ENCODE measurements at regions not wholly inside any gene's neighbourhood (a gene's known extent, or its start where the extent isn't known, plus 50 kb on each side); places are given as distances from the start of the nearest gene placed in this dataset.
"Not testable (repeated sequence)": the region's sequence is repeated elsewhere in the genome, so short reads cannot be mapped to it uniquely, and the experiment has no call there.

DNA sequence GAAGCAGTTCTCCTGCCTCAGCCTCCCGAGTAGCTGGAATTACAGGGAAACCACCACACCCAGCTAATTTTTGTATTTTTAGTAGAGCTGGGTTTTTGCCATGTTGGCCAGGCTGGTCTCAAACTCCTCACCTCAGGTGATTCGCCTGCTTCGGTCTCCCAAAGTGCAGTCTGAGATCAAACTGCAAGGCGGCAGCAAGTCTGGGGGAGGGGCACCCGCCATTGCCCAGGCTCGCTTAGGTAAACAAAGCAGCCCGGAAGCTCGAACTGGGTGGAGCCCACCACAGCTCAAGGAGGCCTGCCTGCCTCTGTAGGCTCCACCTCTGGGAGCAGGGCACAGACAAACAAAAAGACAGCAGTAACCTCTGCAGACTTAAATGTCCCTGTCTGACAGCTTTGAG, 725.2 kb upstream of the ANKRD30A start:
- ATAC-seq (ENCODE audit: low read depth in 2 of 2); H3K4me1 Mint-ChIP-seq: not testable (repeated sequence)

DNA sequence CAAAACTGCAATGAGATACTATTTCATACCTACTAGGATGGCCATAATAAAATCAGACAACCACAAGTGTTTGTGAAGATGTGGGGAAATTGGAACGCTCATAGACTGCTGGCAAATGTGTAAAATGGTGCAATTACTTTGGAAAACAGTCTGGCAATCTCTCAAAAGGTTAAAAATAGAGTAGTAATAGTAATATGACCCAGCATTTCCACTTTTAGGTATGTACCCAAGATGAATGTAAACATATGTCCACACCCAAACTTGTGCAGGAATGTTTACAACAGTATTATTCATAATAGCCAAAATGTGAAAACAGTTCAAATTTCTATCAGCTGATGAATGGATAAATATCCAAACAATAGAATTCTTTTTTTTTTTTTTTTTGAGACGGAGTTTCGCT, 731.6 kb upstream of the ANKRD30A start:
- no peak overlapping the region for H3K4me3 ChIP-seq (ENCODE audit: low read depth, low read length)
- H3K9me3 ChIP-seq (ENCODE audit: control insufficient read depth in 2 of 2, low read length in 2 of 2): peaks cover 0 to 2% of the 10 kb centered on the region in 2 experiments
- no peaks in the 10 kb centered on the region for H3K4me1 ChIP-seq (ENCODE audit: control insufficient read depth, insufficient read depth, low read length, poor library complexity, severe bottlenecking)
- Mint-ChIP-seq H3K4me3 (no peak overlapping the region), H3K27ac (no peak overlapping the region), H3K9me3 (peaks cover 5 to 22% (median 14%) of the 10 kb centered on the region in 7 donors), H3K4me1 (no peaks in the 10 kb centered on the region), H3K27me3 (no peaks in the 10 kb centered on the region), H3K36me3 (no peaks in the 10 kb centered on the region)
- no peak overlapping the region for H3K27ac ChIP-seq (ENCODE audit: insufficient read depth, low read length, poor library complexity, severe bottlenecking)
- DNase-seq: no peak
- no peak for ATAC-seq (ENCODE audit: low read depth in 2 of 2)
- no peaks in the 10 kb centered on the region for H3K27me3 ChIP-seq (ENCODE audit: control insufficient read depth, insufficient read depth, low read length)
- no peaks in the 10 kb centered on the region for H3K36me3 ChIP-seq (ENCODE audit: control insufficient read depth, insufficient read depth, low read length)

More for the DNA sequence above, 725.2 kb upstream of the ANKRD30A start:
- not testable (repeated sequence) for DNase-seq; H3K4me1 ChIP-seq (ENCODE audit: control insufficient read depth, insufficient read depth, low read length, poor library complexity, severe bottlenecking); H3K27me3 Mint-ChIP-seq; H3K4me3 Mint-ChIP-seq; H3K27ac ChIP-seq (ENCODE audit: insufficient read depth, low read length, poor library complexity, severe bottlenecking); H3K27me3 ChIP-seq (ENCODE audit: control insufficient read depth, insufficient read depth, low read length); H3K9me3 ChIP-seq (ENCODE audit: control insufficient read depth in 2 of 2, low read length in 2 of 2); H3K36me3 Mint-ChIP-seq; H3K36me3 ChIP-seq (ENCODE audit: control insufficient read depth, insufficient read depth, low read length); H3K27ac Mint-ChIP-seq; H3K4me3 ChIP-seq (ENCODE audit: low read depth, low read length)
- H3K9me3 Mint-ChIP-seq: peaks cover 0 to 19% (median 9%) of the 10 kb centered on the region in 7 donors

DNA sequence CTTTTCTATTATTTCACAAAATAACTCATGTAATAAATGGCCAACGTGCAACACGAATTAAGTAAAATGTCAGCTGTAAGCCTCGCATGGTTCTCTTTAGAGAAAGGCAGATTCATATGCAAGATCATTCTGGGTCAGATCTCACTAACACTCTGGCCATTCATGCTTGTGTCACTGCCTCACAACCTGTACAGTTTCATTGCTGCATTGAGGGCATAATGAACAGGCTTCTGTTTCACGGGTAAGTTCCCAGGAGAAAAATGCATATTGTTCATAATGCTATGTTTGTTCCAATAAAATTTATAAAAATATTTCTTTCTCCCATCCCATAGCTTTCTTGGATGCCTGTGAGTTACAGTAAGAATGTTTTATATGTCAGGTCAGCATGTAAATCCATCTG, 734.0 kb upstream of the ANKRD30A start:
- H3K9me3 Mint-ChIP-seq: peaks cover 4 to 15% (median 12%) of the 10 kb centered on the region in 7 donors

DNA sequence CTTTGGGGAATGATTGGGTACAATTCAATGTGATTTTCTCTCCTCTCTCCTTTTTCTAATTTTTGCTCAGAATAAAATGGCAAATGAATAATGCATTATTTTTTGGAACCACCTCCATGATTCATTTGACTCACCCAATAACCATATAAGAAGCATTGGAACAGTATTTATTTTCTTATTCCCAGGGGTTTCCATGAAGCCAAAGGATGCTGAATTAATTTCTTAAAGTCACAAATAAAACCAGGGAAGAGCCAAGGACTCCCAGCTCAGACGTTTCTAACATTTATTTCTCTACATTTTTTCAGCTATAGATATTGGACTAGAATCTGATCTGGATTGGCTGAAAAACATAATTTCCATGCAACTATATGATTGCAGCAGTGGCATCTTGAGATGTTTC, 735.2 kb upstream of the ANKRD30A start:
- Mint-ChIP-seq H3K4me3 (no peak overlapping the region), H3K36me3 (no peaks in the 10 kb centered on the region)

More for the DNA sequence above, 734.0 kb upstream of the ANKRD30A start:
- Histone ChIP-seq H3K4me3 (ENCODE audit: low read depth, low read length) (no peak overlapping the region), H3K4me1 (ENCODE audit: control insufficient read depth, insufficient read depth, low read length, poor library complexity, severe bottlenecking) (no peaks in the 10 kb centered on the region), H3K36me3 (ENCODE audit: control insufficient read depth, insufficient read depth, low read length) (no peaks in the 10 kb centered on the region), H3K9me3 (ENCODE audit: control insufficient read depth in 2 of 2, low read length in 2 of 2) (no peaks in the 10 kb centered on the region), H3K27ac (ENCODE audit: insufficient read depth, low read length, poor library complexity, severe bottlenecking) (no peak overlapping the region), H3K27me3 (ENCODE audit: control insufficient read depth, insufficient read depth, low read length) (no peaks in the 10 kb centered on the region)
- no peaks in the 10 kb centered on the region for H3K4me1 Mint-ChIP-seq
- DNase-seq (no peak), ATAC-seq (ENCODE audit: low read depth in 2 of 2) (no peak)
- H3K36me3 Mint-ChIP-seq: no peaks in the 10 kb centered on the region
- no peak overlapping the region for H3K27ac Mint-ChIP-seq
- H3K27me3 Mint-ChIP-seq: no peaks in the 10 kb centered on the region
- no peak overlapping the region for H3K4me3 Mint-ChIP-seq

DNA sequence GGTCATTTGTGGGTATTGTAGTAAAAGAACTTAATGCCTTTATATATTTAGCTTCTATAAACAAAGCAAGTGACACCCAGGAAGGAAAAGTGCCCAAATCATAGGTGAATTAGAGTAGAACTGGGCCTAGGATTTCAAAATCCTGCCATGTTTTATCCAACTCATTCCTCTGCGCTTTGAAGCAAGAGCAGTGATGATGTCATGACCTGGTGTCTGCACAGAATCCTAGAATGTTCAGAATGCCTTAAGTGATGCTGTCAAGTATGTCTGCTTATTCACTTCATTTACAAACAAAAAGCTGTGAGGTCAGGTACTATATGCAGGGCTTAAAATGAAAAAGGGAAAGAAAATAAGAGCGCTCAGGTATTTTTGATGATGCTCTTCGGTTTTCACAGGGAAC, 737.2 kb upstream of the ANKRD30A start:
- Mint-ChIP-seq H3K9me3 (peaks cover 2 to 15% (median 9%) of the 10 kb centered on the region in 7 donors), H3K27me3 (no peaks in the 10 kb centered on the region), H3K4me1 (no peaks in the 10 kb centered on the region), H3K27ac (no peak overlapping the region), H3K4me3 (no peak overlapping the region), H3K36me3 (no peaks in the 10 kb centered on the region)
- ATAC-seq (ENCODE audit: low read depth in 2 of 2) (no peak), DNase-seq (no peak)
- no peaks in the 10 kb centered on the region for H3K36me3 ChIP-seq (ENCODE audit: control insufficient read depth, insufficient read depth, low read length)
- no peaks in the 10 kb centered on the region for H3K27me3 ChIP-seq (ENCODE audit: control insufficient read depth, insufficient read depth, low read length)
- no peak overlapping the region for H3K27ac ChIP-seq (ENCODE audit: insufficient read depth, low read length, poor library complexity, severe bottlenecking)
- H3K9me3 ChIP-seq (ENCODE audit: control insufficient read depth in 2 of 2, low read length in 2 of 2): no peaks in the 10 kb centered on the region
- H3K4me1 ChIP-seq (ENCODE audit: control insufficient read depth, insufficient read depth, low read length, poor library complexity, severe bottlenecking): no peaks in the 10 kb centered on the region
- H3K4me3 ChIP-seq (ENCODE audit: low read depth, low read length): no peak overlapping the region

More for the DNA sequence above, 735.2 kb upstream of the ANKRD30A start:
- Histone ChIP-seq H3K36me3 (ENCODE audit: control insufficient read depth, insufficient read depth, low read length) (no peaks in the 10 kb centered on the region), H3K27ac (ENCODE audit: insufficient read depth, low read length, poor library complexity, severe bottlenecking) (no peak overlapping the region), H3K4me1 (ENCODE audit: control insufficient read depth, insufficient read depth, low read length, poor library complexity, severe bottlenecking) (no peaks in the 10 kb centered on the region), H3K4me3 (ENCODE audit: low read depth, low read length) (no peak overlapping the region), H3K9me3 (ENCODE audit: control insufficient read depth in 2 of 2, low read length in 2 of 2) (no peaks in the 10 kb centered on the region), H3K27me3 (ENCODE audit: control insufficient read depth, insufficient read depth, low read length) (no peaks in the 10 kb centered on the region)
- H3K27me3 Mint-ChIP-seq: no peaks in the 10 kb centered on the region
- H3K9me3 Mint-ChIP-seq: peaks cover 4 to 15% (median 12%) of the 10 kb centered on the region in 7 donors
- no peak overlapping the region for H3K27ac Mint-ChIP-seq
- DNase-seq (no peak), ATAC-seq (ENCODE audit: low read depth in 2 of 2) (no peak)
- H3K4me1 Mint-ChIP-seq: no peaks in the 10 kb centered on the region

DNA sequence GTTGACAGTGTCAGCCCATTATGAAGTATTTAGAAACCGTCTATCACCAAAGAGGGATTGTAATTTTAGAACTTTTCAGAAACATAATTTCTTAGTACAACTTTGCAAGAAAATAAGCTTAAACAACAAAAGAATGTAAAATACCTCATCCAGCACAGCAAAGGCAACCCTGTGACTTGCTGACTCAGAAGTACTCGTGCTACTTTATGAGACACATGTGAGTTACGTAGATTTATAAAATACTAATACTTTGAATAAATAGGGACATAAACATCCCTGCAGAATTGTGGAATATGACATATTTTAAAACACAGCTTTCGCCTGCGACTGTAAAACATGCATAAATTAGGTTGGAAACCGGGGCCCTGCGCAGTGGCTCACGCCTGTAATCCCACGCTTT, 739.7 kb upstream of the ANKRD30A start:
- H3K4me1 Mint-ChIP-seq: no peaks in the 10 kb centered on the region
- no peaks in the 10 kb centered on the region for H3K27me3 Mint-ChIP-seq
- no peak for ATAC-seq (ENCODE audit: low read depth in 2 of 2)
- H3K36me3 Mint-ChIP-seq: no peaks in the 10 kb centered on the region
- H3K9me3 Mint-ChIP-seq: peaks cover 0 to 15% (median 8%) of the 10 kb centered on the region in 7 donors
- DNase-seq: no peak
- H3K27ac Mint-ChIP-seq: no peak overlapping the region
- Histone ChIP-seq H3K36me3 (ENCODE audit: control insufficient read depth, insufficient read depth, low read length) (no peaks in the 10 kb centered on the region), H3K27ac (ENCODE audit: insufficient read depth, low read length, poor library complexity, severe bottlenecking) (no peak overlapping the region), H3K4me1 (ENCODE audit: control insufficient read depth, insufficient read depth, low read length, poor library complexity, severe bottlenecking) (no peaks in the 10 kb centered on the region), H3K27me3 (ENCODE audit: control insufficient read depth, insufficient read depth, low read length) (no peaks in the 10 kb centered on the region), H3K9me3 (ENCODE audit: control insufficient read depth in 2 of 2, low read length in 2 of 2) (peaks cover 0 to 1% of the 10 kb centered on the region in 2 experiments), H3K4me3 (ENCODE audit: low read depth, low read length) (no peak overlapping the region)
- no peak overlapping the region for H3K4me3 Mint-ChIP-seq

DNA sequence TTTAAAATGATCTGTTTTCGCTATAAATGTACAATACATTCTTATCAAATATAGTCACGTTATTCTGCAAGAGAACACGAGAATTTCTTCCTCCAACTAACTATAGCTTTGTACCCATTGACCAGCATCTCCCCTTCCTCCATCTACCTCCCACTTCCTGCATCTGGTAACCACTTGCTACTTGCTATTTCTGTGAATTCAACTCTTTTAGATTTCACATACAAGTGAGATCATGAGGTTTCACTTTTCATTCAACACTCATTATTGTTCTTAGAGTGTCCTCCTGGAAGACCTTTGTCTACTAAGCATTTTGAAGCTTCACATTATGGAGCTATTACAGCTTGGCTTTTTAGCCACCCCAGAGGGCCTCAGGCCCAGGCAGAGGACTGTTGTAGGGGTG, 741.3 kb upstream of the FZD8 start:
- ATAC-seq (ENCODE audit: low read depth in 2 of 2): no peak
- H3K27me3 Mint-ChIP-seq: no peaks in the 10 kb centered on the region
- H3K4me3 Mint-ChIP-seq: no peak overlapping the region
- H3K36me3 Mint-ChIP-seq: no peaks in the 10 kb centered on the region
- Histone ChIP-seq H3K9me3 (ENCODE audit: control insufficient read depth in 2 of 2, low read length in 2 of 2) (peaks cover 0 to 6% of the 10 kb centered on the region in 2 experiments), H3K27me3 (ENCODE audit: control insufficient read depth, insufficient read depth, low read length) (no peaks in the 10 kb centered on the region), H3K4me3 (ENCODE audit: low read depth, low read length) (no peak overlapping the region), H3K36me3 (ENCODE audit: control insufficient read depth, insufficient read depth, low read length) (no peaks in the 10 kb centered on the region), H3K27ac (ENCODE audit: insufficient read depth, low read length, poor library complexity, severe bottlenecking) (no peak overlapping the region), H3K4me1 (ENCODE audit: control insufficient read depth, insufficient read depth, low read length, poor library complexity, severe bottlenecking) (no peaks in the 10 kb centered on the region)
- H3K4me1 Mint-ChIP-seq: no peaks in the 10 kb centered on the region
- peaks cover 0 to 15% (median 5%) of the 10 kb centered on the region in 7 donors for H3K9me3 Mint-ChIP-seq
- no peak for DNase-seq
- no peak overlapping the region for H3K27ac Mint-ChIP-seq

DNA sequence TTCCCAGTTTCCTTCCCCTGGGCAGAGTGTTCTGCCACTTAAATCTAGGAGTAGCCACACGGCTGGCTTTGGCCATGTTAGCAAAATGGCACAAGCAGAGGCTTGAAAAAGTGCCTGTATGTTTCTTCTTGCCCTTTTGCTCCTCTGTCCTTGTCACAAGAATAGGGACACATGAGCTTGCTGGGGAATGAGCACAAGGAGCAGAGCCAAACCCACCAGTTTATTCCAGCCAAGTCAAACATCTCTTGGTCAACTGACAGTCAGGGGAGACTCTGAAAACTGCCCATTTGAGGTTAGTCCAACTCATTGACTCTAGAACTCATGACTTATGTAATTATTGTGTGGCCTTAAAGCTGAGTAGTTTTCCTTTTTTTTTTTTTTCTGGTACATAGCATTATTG, 739.7 kb upstream of the FZD8 start:
- H3K4me3 ChIP-seq (ENCODE audit: low read depth, low read length): no peak overlapping the region
- H3K4me1 ChIP-seq (ENCODE audit: control insufficient read depth, insufficient read depth, low read length, poor library complexity, severe bottlenecking): no peaks in the 10 kb centered on the region
- H3K36me3 Mint-ChIP-seq: no peaks in the 10 kb centered on the region
- H3K9me3 Mint-ChIP-seq: peaks cover 0 to 22% (median 3%) of the 10 kb centered on the region in 7 donors
- H3K27me3 ChIP-seq (ENCODE audit: control insufficient read depth, insufficient read depth, low read length): no peaks in the 10 kb centered on the region
- H3K27ac ChIP-seq (ENCODE audit: insufficient read depth, low read length, poor library complexity, severe bottlenecking): no peak overlapping the region
- no peak for ATAC-seq (ENCODE audit: low read depth in 2 of 2)
- no peak overlapping the region for H3K4me3 Mint-ChIP-seq
- H3K9me3 ChIP-seq (ENCODE audit: control insufficient read depth in 2 of 2, low read length in 2 of 2): peaks cover 0 to 6% of the 10 kb centered on the region in 2 experiments
- H3K27me3 Mint-ChIP-seq: no peaks in the 10 kb centered on the region
- DNase-seq: no peak
- no peaks in the 10 kb centered on the region for H3K36me3 ChIP-seq (ENCODE audit: control insufficient read depth, insufficient read depth, low read length)
- no peak overlapping the region for H3K27ac Mint-ChIP-seq
- H3K4me1 Mint-ChIP-seq: no peaks in the 10 kb centered on the region
